GM10847 (cell line): ENCODE measurements at regions not wholly inside any gene's neighbourhood (a gene's known extent, or its start where the extent isn't known, plus 50 kb on each side); places are given as distances from the start of the nearest gene placed in this dataset.

ENCODE experiments used
- POLR2A ChIP-seq: IDR thresholded peaks from 2 replicates; pipeline ENCODE4 v1.6.1; 2011; ENCODE audit not compliant: insufficient read length; ENCODE audit errors: extremely low read depth

- no peak for TF ChIP-seq POLR2A
Observed at GRCh38 chr6:27592481-27593199, 119.7 kb upstream of the ZNF184 start.

- no peak for TF ChIP-seq POLR2A
Observed at GRCh38 chr6:27591699-27592480, 119.0 kb upstream of the ZNF184 start.

DNA sequence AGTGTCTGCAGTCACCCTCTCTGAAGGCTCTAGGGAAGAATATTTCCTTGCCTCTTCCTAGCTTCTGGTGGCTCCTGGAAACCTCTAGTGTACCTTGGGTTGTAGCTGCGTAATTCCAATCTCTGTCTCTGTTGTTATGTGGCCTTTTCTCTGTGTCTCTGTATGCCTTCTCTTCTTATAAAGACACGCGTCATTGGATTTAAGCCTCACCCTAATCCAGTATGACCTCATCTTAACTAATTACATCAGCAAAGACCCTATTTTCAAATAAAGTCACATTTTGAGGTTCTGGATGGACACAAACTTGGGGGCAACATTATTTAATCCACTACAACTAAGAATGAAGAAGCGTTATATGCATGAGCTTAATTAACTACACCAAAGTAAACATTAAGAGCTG is 111.4 kb upstream of the ZNF184 start:
- TF ChIP-seq POLR2A, result no peak

- no peak for TF ChIP-seq POLR2A
Observed at GRCh38 chr6:27582928-27583725, 110.2 kb upstream of the ZNF184 start.

- no peak for TF ChIP-seq POLR2A
Observed at GRCh38 chr6:27579973-27580372, 107.1 kb upstream of the ZNF184 start.

DNA sequence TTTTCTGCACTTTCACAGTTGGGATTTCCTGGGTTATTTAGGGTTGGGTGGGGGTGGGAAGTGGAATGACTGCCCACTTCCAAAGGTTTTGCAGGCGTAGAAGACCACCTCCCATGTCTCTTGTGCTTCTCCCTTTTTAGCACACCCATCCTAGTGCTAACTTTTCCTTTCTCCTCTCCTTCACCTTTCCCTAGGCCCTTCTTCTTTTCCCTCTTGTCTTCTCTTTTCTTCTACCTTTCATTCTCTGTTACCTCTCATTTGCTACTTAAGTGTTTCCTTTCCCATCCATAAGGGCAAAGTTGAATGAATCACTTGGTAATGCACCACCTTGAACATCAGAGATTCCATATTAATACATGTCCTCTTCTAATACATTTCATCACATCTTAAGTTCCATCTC is 105.0 kb upstream of the ZNF184 start:
- TF ChIP-seq POLR2A, result no peak

- TF ChIP-seq POLR2A, result no peak
Observed at GRCh38 chr6:27575594-27576361, 102.9 kb upstream of the ZNF184 start.

- TF ChIP-seq POLR2A, result no peak
Observed at GRCh38 chr6:27568226-27568897, 95.5 kb upstream of the ZNF184 start.

DNA sequence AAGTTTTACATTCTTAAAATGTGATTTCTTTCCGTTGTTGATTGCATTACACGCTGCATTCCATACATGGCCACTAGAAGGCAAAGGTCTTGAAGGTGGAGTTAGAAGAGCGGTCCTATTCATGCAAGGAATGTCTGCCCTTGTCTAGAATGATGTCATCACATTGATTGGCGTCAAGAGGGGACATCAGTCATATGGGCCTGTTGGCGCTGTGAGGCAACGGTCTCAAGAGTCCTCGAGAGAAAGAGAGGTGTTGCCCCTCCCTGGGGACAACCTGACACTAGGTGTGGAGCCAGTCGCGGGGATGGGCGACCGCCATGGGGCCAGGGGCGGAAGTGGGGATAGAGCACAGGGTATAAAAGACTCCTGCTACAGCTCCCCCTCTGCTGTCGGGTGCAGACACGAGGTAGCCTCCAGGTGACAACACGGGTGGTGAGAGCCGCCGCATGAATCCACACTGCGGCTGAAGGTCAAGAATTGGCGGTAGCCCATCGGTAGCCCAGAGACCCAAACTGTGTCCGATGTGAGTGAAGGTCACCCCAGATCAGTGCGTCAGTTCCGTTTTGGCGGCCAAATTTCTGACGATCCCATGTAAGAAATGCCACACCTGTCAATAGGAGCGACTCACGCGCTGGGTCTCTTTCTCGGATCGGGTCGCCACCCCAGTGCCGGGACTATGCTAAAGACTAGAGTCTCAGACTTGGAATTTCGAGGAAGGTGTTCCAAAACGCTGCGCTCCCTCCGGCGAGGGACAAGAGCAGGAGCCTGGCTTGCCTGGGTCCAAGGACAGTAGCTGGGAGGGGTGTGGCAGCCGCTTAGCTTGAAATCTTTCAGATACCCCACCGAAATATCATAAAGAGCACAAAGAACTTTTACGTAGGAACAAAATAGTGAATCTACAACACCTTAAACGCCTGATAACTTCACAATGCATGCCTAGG is 93.2 kb upstream of the ZNF184 start:
- TF ChIP-seq POLR2A, result no peak

DNA sequence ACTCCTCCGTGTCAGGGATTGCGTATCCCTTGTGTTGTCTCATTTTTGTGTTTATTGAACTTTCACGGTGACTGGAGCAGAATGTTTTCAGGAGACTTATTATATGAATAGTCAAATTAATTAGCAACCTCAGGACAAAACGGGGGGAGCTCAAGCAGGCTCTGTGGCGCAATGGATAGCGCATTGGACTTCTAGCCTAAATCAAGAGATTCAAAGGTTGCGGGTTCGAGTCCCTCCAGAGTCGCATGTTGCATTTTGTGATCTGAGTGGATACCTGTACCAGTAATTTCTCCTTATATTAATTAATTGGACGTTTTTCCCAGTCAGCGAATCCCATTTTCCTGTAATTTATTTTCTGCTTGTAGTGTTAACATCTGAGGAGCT is 89.1 kb upstream of the ZNF184 start:
- TF ChIP-seq POLR2A, result no peak

GRCh38 chr6:27558028-27558724 is 85.3 kb upstream of the ZNF184 start:
- TF ChIP-seq POLR2A, result no peak

DNA sequence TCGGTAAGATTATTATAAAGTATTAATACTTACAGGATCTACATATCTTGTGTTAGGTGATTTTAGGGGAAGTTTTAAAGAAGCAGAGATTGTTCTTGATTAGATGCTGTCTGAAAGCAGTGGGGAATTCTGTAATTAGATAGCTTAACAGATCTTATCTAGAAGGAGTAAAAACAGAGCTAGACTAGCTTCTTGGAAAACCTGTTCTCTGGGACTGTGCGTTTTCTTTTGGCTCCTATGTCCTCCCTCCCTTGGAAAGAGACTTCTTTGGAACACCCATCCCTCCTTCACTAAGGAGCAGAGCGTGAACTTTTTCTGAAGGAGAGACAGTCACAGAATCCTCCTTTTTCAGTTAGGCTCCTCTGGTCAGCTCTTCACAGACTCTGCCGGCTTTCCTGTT is 83.5 kb upstream of the ZNF184 start:
- no peak for TF ChIP-seq POLR2A
